NCI-H2196 treated with DMSO at 0.1 percent for 48 hours (cell line): ENCODE measurements at regions not wholly inside any gene's neighbourhood (a gene's known extent, or its start where the extent isn't known, plus 50 kb on each side); places are given as distances from the start of the nearest gene placed in this dataset.
"Not testable (repeated sequence)": the region's sequence is repeated elsewhere in the genome, so short reads cannot be mapped to it uniquely, and the experiment has no call there.

Experiments used
- DNase-seq: peaks from one replicate; lab custom pipeline; 2025; ENCODE audit not compliant: unreplicated experiment; lab: John Stamatoyannopoulos, UW

DNA sequence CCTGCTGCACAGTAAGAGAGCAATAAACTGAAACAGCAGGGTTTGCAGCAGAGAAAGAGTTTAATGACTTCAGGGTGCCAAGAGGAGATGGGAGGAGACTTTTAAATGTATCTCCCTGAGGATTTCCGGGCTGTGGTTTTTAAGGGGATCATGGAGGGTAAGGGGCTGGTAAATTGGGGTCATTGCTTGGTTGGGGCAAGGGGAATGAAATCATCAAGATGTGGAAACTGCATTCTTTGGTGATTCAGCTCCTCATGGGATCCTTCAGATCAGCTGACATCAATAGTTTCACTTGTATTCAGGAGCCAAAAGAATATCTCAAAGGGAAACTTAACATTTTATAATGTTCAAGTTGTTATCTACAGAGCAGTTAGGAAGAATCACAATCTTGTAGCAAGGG lies 174.3 kb upstream of the ANXA10 start:
- no peak for DNase-seq

DNA sequence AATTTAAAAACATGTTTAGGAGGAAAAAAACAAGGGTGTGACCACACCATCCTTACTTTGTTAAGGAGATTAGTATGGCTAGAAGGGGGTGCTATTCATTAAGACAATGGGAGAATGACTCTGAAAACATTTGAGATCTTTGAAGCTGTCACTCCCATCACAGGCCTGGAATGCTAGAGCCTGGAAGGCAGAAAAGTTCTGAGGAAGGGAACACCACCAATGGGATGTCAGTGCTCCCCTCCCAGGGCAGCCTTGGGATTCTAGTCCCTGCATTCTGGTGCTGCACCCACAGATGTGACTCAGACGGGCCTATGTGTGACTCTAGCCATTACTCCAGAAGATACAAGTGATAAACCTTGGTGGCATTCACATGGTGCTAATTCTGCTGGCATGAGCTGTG lies 162.2 kb upstream of the ANXA10 start:
- DNase-seq, result no peak

DNA sequence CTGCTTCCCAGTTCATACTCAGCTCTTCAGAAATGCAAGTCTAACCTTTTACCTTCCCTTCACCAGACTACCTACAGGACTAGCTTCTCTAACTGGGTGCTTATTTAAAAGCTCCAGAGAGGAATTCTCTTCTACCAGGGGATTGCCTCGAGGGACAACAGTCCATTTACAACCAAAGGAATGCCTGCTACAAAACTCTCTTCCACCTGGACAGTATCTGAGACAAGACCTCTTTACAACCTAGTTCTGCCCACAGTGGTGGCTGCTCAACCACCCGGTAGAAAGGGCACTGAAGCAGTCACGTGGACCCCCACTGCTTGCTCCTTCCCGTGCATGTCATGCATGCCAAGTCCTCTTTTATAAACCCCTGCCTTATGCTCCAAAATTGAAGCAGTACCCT lies 158.1 kb upstream of the ANXA10 start:
- no peak for DNase-seq

DNA sequence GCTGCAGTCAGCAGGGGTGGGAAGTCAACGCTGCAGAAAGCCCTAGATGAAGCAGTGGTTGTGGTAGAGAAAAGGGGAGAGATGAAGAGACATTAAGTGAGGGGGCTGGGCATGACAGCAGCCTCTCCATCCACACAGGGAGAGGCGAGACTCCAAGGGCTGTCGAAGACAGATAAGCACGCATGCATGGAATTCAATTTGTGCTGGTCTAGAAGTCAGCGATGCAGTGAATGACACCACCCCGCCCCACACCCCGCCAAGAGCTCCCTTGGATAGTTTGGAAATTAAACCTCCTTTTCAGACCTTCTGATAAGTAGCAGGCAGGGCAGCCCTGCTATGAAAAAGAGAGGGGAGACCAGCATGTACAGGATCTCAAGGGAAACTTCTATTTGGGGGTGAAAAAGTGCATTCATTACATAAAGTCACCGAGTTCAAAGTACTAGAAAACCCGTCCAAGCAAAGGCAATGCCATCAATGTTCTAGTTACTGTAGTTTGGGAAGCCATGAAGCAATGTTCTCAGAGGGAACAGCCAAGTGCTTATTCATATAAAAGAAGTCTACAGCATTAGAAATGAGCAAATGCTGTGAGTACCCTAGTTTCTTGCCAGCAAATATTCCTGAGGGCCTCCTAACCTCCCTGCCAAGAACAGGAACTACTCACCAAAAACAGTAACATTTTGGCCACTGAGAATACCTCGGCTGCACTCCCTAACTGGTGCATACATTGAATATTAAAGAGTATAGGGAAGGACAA lies 152.3 kb upstream of the ANXA10 start:
- no peak for DNase-seq

DNA sequence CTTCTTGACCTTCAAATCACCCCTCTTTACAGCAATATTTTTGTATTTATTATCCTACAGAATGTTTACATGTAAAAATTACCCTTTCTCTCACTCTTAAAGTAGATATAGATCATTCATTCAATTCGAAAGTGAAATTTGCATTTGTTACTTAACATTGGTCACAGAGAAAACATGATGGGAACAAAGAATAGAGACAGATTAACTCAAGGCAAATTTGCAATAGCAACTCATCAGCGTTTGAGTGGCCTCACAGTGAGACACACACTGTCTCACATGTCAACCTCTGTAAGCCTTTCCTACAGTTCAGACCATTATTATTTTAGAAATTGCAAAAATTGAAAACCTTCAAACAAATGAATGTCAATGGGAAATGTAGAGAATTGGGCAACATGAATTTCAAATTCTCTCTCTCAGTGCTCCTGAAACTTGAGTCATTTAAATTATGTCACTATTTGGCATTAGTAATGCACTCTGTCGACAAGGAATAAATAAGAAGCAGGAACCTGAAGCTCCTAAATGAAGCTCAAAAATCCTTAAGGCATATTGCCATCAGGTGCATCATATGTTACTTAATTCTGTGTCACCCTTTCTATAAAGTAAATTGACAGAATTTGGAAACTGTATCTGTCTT lies 148.3 kb upstream of the ANXA10 start:
- DNase-seq, result no peak

DNA sequence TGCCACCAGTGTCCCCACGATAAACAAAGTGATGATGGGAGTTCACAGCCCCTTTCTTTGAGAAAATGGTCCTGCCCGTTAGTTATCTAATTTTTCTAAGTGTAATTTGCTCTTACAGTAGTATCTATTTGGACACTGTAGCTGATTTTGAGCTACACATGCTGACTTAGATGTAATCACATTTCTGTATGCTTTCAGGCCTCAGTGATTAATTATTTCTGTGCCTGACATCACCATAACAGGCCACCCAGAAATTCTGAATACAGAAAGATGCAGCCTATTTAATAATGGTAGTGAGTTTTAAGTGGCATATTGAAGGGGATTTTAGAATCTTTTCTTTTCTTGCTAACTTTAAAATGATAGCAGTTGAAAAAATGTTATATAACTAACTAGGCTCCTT lies 147.6 kb upstream of the ANXA10 start:
- no peak for DNase-seq

DNA sequence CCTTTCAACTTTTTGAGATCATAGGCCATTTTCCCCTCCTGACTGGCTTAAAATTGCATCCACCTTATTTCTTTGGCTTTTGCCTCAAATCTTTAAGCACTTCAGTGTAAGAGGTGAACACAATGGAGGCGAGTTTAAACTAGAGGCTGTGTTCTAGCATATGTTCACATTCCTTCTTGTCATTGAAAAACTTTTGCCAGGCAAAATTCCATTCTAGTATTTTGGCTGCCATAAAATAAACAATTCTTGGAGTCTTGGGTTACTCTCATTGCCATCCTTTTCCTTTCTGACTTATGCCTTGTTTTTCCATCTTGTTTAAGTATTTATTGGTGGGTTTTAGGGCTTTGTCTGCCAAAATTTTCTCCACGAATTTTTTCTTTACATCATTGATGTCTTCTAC lies 137.3 kb upstream of the ANXA10 start:
- no peak for DNase-seq

DNA sequence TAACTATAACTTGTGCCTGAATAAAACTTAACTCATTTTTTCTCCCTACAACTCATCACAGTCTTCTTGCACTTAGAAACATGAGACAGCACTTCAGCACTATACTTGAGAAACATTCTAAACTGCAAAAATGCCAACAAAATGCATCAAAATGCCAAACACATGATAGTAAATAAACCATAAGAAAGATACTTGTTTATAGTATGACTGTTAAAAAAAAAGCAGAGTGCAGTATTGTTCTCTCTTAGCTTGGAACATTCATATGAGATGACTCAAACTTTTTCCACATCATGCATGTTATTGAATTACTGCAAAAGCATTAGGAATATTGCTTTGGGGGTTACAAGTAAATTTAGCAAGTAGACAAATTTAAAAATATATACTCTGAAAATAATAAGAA lies 135.7 kb upstream of the ANXA10 start:
- no peak for DNase-seq

DNA sequence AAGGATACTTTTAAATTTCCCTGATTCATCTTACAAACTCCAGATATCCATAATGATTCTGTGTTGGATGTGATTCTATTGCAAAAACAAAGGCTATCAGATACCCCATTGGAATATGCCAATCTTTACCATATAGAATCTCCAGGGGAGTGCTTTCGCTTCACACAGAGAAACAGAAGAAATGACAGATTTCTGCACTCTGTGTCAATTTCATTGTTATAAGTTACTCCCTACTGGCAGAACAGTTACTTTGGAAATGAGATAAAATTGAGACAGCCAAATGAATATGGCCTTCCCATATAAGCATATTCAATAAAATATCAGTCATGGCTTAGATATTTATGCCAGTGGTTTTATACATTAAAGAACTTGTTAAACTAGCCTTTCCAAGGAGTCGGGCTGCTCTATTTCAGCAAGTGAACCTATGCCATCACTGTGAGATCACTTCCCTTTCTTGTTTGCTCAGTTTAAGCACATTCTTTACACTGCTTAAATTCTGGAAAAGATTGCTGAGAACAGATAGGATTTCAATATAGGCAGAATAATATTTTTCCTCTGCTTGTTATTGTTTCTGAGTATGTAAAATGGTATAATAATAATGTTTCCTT lies 127.5 kb upstream of the ANXA10 start:
- no peak for DNase-seq

DNA sequence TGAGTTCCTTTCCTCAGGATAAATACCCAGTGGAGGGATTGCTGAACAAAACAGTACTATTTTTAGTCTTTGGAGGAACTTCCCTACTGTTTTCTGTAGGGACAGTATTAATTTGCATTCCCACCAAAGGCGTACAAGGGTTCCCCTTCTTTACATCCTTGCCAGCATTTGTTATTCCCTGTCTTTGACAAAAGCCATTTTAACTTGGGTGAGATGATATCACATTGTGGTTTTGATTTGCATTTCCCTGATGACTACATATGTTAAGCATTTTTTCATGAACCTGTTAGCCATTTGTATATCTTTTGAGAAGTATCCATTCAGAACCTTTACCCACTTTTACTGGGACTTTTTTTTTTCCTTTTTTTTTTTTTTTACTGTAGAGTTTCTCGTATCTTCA lies 126.2 kb upstream of the ANXA10 start:
- DNase-seq, result no peak

DNA sequence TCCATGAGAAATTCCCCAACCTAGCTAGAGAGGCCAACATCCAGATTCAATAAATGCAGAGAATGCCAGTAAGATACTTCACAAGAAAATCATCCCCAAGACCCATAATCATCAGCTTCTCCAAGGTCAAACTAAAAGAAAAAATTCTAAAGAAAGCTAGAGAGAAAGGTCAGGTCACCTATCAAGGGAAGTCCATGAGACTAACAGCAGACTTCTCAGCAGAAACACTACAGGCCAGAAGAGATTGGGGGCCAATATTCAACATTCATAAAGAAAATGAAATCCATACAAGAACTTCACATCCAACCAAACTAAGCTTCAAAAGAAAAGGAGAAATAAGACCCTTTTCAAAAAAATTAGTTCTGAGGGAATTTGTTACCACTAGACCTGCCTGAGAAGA lies 118.8 kb upstream of the ANXA10 start:
- no peak for DNase-seq

DNA sequence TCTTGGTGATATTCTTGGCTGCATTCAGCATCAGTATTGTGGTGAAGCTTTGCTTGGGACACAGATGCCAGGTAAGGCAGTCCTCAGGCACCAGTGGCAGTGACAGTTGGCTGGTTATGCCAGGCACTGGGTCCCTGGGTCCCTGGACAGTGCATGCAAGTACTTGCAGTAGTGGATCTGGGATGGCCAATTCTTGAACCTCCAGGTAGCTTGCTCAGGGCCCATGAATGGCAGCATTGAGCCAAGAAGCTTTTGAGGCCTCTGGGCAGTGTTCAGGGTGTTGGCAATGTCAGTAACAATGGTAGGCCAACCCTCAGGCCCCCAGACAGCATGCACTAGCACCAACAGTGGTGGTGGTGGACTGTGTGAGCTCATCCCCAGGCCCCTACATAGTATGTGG lies 106.8 kb upstream of the ANXA10 start:
- DNase-seq, result no peak

DNA sequence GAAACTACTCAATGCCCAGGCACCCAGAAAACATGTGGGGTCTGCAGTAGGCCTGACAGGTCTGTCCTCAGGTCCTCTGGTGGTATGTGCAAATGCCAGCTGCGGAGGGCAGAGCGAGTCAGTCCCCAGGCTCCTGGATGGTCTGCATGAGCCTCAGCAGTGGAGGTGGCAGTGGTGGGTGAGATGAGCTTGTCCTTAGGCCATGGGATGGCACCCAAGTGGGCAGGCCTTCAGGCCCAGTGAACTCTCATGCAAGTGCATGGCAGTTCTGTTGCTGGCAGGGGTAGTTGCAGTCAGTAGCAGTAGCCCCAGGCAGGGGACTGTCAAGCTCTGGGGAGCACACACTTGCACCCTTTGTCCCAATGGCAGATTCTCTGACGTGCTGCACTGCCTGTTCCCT lies 106.3 kb upstream of the ANXA10 start:
- no peak for DNase-seq

DNA sequence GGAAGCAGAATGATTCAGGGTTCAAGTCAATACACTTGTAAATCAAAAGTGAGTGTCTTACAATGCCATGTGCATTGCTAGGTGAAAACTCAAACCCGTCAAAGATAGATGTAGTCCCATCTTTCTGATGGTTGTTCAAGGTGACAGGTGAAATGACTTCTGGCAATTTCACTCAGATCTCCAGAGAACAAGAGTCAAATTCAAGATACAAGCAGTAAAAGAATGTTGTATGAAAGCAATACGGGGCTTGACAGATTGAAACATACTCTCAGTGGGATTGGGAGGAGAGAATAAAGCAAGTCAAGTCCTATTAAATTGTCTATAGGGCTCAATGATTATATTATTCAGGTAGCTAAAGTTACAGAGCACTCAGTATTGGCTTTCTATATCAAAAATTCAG lies 105.1 kb upstream of the ANXA10 start:
- no peak for DNase-seq

DNA sequence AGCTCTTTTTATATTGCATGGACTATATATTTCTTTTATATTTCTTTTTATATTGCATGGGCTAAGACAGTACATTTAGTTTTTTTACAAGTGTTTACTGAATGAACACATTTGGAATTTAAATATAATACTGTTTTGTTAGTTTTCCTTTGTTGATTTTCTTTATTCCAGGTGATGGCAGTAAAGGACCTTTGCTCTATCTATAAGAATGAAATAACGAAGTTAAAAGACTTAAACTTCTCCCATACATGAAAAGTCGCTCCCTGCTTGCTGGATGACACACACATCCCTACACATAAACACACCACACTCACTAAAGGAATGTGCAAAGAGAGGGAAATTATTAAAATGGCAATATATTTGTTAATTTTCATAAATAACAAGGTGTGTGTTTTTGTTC lies 102.5 kb upstream of the ANXA10 start:
- DNase-seq, result no peak

DNA sequence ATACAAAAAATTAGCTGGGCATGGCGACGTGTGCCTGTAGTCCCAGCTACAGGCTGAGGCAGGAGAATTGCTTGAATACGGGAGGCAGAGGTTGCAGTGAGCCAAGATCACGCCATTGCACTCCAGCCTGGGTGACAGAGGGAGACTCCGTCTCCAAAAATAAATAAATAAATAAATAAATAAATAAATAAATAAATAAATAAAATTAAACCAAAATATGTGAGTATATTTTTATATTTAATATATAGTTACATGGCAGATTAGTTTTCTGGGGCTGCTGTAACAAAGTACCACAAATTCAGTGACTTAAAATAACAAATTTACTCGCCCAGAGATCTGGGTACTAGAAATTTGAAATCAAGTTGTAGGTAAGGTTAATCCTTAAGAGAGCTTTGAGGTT lies 84.2 kb upstream of the ANXA10 start:
- not testable (repeated sequence) for DNase-seq

DNA sequence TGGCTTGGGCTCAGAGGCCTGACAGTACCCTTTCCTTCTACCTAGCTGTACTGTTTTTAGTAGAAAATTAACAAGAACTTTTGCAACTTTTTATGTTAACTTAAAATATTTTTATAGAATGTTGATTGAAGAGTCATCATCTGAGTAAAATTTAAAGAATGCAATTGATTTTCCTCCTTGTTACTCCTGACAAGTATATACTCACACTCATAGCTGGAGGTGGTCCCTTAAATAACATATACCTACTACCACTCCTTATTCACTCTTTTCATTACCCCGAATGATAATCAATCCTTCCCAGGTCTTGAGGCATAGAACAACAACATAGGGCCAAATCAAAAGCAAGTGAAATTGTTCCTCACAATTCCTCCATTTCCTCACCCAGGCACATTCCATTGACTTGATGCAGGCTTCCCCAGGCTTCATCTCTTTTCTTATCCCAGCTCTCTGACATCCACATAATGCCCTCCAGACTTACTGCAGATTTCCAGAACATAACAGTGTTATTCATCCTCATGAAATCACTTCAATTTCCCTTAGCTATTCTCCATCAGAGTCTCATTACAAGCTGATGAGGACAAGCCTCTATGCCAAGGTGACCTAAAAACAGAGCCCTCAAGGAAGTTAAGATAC lies 73.2 kb upstream of the ANXA10 start:
- DNase-seq, result no peak

DNA sequence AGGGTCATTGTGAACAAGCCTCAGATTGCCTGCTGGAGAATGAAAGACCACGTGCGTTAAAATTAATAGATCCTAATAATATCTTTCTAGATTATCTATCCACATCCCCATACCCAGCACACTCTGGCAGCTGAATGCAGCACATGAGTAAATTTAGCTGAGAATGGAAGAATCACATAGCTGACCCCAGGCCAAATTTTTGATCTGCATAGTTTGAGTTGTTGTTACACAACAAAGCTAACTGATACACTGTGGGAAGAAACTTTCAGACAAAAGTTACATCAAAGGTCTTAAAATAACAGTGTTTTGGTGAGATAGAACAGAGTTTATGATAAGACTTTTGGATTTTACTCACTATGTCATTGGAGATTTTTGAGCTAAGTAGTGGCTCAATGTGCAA lies 72.4 kb upstream of the ANXA10 start:
- no peak for DNase-seq

DNA sequence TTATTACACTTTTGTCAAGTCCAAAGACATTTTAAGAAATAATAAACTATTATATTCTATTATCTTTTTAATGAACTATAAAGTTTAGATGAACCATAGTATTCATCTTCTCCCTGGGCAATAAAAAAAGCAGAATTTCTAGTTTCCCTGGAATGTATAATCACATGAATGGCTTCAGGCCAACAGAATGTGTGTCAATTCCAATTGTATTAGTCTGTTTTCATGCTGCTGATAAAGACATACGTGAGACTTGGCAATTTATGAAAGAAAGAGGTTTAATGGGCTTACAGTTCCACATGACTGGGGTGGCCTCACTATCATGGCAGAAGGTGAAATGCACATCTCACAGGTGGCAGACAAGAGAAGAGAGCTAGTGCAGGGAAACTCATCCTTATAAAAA lies 70.7 kb upstream of the ANXA10 start:
- DNase-seq, result no peak

DNA sequence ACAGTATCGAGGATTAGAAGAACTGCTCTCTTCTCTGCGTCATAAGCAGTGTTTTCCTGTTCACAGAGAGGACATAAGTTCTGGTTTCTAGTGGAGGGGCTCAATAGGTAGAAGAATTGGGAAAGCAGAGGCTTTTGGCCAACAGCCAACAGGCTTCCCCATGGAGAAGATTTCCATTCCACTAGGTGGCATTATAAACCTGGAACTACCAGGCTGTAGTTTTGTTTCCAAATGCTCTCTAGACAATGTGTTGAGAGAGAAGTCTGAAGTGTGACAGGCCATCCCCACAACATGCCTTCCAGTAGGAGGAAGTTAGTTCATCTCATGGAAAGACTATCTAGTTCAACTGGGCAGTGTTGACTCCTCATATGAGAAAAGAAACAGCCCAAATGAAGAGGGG lies 63.8 kb upstream of the ANXA10 start:
- DNase-seq, result no peak

DNA sequence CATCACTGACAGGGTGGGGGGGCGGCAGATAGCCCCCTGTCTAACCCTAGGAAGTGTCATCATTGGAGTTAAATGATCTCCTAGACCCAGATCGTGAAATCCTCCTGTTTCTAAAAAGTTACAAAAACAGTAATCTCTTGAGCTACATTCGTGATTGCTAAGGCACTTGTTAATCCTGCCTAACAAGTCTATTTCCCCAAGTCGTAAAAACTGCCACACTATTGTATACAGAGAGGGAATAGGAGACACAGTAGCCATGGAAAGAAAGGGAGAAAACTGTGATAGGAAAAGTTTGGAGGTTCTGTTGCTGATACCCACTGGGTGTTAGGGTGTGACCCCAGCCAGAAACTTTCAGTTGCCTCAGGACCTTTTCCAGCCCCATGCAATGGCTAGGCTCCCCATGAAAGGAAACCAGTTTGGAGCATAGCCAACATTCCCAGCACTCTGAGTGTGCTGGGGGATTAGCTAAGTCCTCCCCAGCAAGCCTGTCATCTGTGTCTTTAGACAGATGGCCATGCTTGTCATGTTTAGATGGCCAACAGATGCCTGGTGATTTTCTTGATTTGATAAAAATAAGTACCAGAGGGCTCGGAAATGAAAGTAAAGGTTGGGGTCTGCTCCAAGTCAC lies 63.3 kb upstream of the ANXA10 start:
- DNase-seq, result no peak

DNA sequence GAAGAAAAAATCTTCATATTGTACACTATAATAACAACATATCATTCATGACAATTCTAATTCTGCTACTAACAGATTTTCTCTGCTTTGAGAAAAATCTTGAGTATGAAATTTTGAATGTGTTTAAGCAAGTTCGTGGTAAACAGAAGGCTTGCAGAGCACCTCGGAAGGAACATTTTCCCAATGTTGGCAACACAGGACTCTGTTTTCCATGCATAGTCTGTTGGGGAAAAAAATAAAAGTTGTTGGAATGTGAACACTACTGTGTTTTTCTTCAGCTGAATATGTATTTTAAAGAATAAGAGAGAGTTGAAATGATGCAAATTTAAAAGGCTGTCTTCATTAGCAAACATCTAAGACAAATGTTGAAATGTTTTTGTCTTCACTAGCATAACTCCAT lies 54.7 kb upstream of the ANXA10 start:
- DNase-seq, result no peak
